GM18502 (cell line): ENCODE measurements at regions not wholly inside any gene's neighbourhood (a gene's known extent, or its start where the extent isn't known, plus 50 kb on each side); places are given as distances from the start of the nearest gene placed in this dataset.

Source experiments
- ATAC-seq: cut with Tn5 transposase; IDR thresholded peaks from one replicate; pipeline ENCODE4 v1.9.1; 2021; ENCODE audit warnings: mild to moderate bottlenecking; ENCODE audit not compliant: unreplicated experiment, poor library complexity

- no peak for ATAC-seq
Observed at GRCh38 chr4:137768881-137769280, 236.6 kb upstream of the PCDH18 start.

- no peak for ATAC-seq
Observed at GRCh38 chr4:137768196-137768595, 235.9 kb upstream of the PCDH18 start.

DNA sequence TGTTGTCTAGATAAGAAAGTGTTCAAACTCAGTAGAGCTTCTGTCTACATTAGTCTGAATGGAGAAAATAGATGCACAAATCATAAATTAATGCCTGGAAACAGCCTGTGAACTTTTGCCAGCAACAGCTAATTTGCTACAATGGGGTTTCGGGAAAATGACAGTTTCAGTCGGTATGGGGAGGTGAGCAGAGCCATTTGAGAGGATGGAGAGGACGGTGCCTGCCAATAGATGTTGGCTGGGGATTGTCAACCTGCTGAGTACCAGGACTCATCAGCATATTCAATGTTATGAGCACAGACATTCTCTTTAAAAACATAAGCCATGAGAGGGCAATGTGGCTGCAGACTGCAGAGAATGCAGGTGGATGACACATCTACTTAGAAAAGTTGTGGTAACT is 230.3 kb upstream of the PCDH18 start:
- ATAC-seq: no peak

GRCh38 chr4:137754652-137755471 is 222.6 kb upstream of the PCDH18 start:
- ATAC-seq: no peak

DNA sequence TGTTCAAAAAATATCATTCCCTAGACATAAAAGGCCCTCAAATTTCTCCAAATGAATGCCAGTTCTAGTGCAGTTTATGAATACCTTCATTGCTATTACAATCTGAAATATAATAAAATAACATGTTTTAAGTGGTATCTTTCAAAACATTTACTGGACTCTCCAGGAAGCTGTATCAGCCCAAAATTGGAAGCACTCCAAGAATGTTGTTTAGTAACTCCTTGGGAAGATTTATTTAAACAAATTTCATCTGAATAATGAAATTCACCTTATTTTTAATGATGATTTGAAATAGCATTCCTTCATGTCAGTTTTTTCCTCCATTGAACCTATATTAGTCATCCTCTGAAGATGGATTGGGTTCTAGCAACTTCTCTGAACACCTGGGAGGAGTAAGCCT is 217.2 kb upstream of the PCDH18 start:
- no peak for ATAC-seq

GRCh38 chr4:137748616-137749015 is 216.3 kb upstream of the PCDH18 start:
- no peak for ATAC-seq

DNA sequence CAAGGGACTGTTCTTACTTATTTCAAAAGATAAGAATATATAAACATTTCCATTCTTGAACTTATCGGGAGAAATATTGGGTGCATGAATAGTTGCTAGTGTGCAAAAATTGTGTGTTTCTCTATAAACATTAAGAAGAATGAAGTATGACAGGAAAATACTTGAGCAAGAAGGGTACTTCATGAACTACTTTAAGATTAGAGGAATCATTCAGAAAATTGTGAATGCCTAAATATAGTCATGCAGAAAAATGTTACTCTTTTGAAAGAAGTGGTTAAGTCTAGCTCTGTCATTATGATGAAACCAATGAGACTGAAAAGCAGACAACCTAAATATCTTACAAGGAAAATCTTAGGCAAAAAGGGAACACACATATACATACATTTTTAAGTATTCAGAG is 207.8 kb upstream of the PCDH18 start:
- ATAC-seq: no peak

GRCh38 chr4:137739391-137739790 is 207.1 kb upstream of the PCDH18 start:
- ATAC-seq: no peak

- no peak for ATAC-seq
Observed at GRCh38 chr4:137738375-137738990, 206.2 kb upstream of the PCDH18 start.

DNA sequence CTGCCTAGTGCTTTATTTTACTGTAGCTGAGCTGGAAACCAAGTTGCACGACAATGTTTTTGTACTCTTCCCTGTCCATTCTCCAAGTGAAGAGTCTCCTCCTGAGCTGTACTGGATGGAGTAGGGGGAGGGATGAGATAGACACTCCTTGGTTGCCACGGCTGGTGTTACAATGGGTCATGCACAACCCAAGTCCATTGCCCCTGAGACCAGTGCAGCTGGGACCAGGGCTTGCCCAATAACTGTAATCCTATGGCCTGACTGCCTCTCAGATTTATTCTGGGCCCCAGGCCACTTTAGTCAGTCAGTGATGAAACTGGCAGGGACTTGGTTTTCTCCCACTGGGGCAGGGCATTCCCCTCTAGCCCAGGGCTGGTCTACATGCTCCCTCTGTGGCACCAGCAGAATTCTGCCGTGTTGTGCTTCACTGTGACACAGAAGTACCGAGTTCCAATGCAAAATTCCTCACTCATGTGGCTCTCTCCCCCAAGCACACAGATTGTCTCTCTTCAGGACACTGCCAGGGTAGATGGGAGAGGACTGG is 203.3 kb upstream of the PCDH18 start:
- ATAC-seq: no peak

- peak; percentile 86 for ATAC-seq
Observed at GRCh38 chr4:137733174-137734141, 201.2 kb upstream of the PCDH18 start.

DNA sequence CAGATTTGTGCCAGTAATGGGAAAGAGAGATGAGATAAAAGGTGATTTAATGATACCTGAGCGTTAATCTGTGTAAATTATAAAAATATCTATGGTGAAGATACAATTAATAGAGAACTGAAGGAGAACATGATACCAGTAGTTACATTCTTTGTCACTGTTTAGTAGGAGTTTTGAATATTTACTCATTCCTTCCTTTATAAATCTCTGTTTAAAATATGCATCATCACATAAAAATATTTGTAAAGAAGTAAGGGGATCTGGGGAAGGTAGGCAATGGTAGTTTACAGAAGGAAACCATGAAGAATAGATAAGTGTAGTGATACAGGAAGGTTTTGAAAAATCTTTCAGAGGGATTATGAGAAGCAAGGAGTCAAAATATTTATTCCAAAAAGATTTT is 190.6 kb upstream of the PCDH18 start:
- no peak for ATAC-seq

DNA sequence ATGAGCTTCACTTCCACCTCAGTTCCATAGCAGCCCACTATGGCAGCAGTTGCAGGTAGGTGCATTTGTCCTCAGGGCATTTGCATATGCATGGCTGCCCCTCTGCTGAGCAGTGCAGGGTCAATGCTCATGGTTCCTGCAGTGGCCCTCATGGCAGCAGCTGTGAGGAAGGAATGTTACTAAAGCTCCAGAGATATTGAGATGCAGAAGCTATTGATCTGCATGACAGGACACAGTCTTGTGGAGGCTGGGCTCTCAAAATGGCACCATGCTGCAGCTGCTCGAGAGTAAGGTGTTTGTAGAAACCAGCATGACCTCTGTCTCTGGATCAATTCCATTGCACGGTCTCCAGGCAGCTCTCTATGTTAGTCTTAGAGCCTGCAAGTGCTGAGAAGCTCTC is 179.2 kb upstream of the PCDH18 start:
- no peak for ATAC-seq

GRCh38 chr4:137707626-137708025 is 175.3 kb upstream of the PCDH18 start:
- no peak for ATAC-seq

GRCh38 chr4:137707102-137707620 is 174.9 kb upstream of the PCDH18 start:
- ATAC-seq: no peak

- ATAC-seq: no peak
Observed at GRCh38 chr4:137705171-137705783, 173.0 kb upstream of the PCDH18 start.

- no peak for ATAC-seq
Observed at GRCh38 chr4:137703195-137703594, 170.9 kb upstream of the PCDH18 start.

DNA sequence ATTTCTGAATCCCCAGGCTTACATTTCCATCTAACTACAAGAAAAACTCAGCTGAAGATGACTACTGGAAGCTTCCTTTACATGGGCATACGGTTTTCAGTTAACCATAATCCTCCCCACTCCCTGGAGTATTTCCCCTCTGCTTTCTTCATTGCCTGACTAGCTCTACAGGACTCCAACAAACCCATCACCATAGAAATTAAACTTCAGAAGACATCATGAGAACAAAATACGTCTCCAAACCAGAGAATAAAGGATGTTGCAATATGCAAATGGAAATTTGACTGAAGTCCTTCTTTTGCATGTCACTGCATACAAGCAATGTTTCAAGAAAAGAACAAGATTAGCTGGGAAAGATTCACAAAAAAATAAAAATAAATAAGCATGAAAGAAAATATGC is 170.2 kb upstream of the PCDH18 start:
- ATAC-seq: no peak

- ATAC-seq: no peak
Observed at GRCh38 chr4:137701401-137701800, 169.1 kb upstream of the PCDH18 start.

GRCh38 chr4:137700751-137701150 is 168.5 kb upstream of the PCDH18 start:
- no peak for ATAC-seq
